ENCODE measurements at regions not wholly inside any gene's neighbourhood (a gene's known extent, or its start where the extent isn't known, plus 50 kb on each side); places are given as distances from the start of the nearest gene placed in this dataset.

DNA sequence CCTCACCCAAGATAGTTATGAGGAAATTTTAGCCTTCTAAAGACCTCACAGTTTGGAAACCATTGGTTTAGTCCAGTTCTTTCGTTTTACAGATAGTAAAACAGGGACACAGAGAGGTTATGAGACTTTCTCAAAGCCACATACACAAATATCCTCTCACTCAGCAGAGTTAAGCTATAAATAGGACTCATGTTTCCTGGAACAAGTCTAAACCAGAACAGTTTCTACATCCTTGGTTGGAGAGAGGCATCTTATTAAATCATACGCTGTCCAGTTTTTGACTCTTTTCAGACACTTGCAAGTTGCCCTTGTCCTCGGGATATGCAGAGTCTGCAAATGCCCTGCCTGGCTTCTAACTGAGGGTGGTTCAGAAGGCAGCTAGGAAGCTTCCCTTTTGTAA lies 462.1 kb upstream of the DEPDC1 start:
- H3K4me1 ChIP-seq = peaks cover 0 to 30% (median 13%) of the 10 kb centered on the region in 4 donors
- DNase-seq = no peak
- no peak overlapping the region for H3K4me3 ChIP-seq
- no peaks in the 10 kb centered on the region for H3K36me3 ChIP-seq
- TF ChIP-seq, protein P1, sequence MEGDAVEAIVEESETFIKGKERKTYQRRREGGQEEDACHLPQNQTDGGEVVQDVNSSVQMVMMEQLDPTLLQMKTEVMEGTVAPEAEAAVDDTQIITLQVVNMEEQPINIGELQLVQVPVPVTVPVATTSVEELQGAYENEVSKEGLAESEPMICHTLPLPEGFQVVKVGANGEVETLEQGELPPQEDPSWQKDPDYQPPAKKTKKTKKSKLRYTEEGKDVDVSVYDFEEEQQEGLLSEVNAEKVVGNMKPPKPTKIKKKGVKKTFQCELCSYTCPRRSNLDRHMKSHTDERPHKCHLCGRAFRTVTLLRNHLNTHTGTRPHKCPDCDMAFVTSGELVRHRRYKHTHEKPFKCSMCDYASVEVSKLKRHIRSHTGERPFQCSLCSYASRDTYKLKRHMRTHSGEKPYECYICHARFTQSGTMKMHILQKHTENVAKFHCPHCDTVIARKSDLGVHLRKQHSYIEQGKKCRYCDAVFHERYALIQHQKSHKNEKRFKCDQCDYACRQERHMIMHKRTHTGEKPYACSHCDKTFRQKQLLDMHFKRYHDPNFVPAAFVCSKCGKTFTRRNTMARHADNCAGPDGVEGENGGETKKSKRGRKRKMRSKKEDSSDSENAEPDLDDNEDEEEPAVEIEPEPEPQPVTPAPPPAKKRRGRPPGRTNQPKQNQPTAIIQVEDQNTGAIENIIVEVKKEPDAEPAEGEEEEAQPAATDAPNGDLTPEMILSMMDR (IDR thresholded peaks at IDR 0.05) = no peak
- no peaks in the 10 kb centered on the region for H3K27me3 ChIP-seq
- no peaks in the 10 kb centered on the region for H3K9me3 ChIP-seq
- peak overlapping the region; percentile 33 to 46 for H3K27ac ChIP-seq
- intact Hi-C loops (cut with DNase I; ENCODE audit: low total_unique reads) = no loop called here

- no peaks in the 10 kb centered on the region for H3K36me3 ChIP-seq
- H3K27me3 ChIP-seq = no peaks in the 10 kb centered on the region
- H3K4me3 ChIP-seq = no peak overlapping the region
- H3K9me3 ChIP-seq = no peaks in the 10 kb centered on the region
- peaks cover 0 to 30% (median 13%) of the 10 kb centered on the region in 4 donors for H3K4me1 ChIP-seq
- H3K27ac ChIP-seq = peak overlapping the region in 1 of 2 donors; percentile 46
- DNase-seq = no peak
- TF ChIP-seq, protein P1 (IDR thresholded peaks at IDR 0.05) = no peak
- intact Hi-C loops (cut with DNase I; ENCODE audit: low total_unique reads) = no loop called here
Observed at GRCh38 chr1:68959461-68960030, 462.7 kb upstream of the DEPDC1 start.

GRCh38 chr1:68961143-68961542 lies 464.3 kb upstream of the DEPDC1 start:
- H3K4me3 ChIP-seq = no peak overlapping the region
- DNase-seq = no peak
- H3K27me3 ChIP-seq = no peaks in the 10 kb centered on the region
- intact Hi-C loops (cut with DNase I; ENCODE audit: low total_unique reads) = no loop called here
- peaks cover 0 to 19% (median 10%) of the 10 kb centered on the region in 4 donors for H3K4me1 ChIP-seq
- H3K27ac ChIP-seq = no peak overlapping the region
- no peaks in the 10 kb centered on the region for H3K9me3 ChIP-seq
- TF ChIP-seq, protein P1 (IDR thresholded peaks at IDR 0.05) = no peak
- no peaks in the 10 kb centered on the region for H3K36me3 ChIP-seq

DNA sequence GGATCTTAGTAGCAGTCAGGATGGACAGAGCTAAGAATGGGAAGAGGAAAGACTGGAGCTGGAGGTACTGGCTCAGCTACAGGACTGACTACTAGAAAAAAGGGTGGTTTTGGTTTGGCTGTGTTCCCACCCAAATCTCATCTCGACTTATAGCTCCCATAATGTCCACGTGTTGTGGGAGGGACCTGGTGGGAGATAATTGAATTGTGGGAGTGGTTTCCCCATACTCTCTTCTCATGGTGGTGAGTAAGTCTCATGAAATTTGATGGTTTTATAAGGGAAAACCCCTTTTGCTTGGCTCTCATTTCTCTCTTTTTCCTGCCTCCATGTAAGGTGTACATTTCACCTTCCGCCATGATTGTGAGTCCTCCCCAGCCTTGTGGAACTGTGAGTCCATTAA lies 466.5 kb upstream of the DEPDC1 start:
- peaks cover 0 to 16% (median 10%) of the 10 kb centered on the region in 4 donors for H3K4me1 ChIP-seq
- TF ChIP-seq, protein P1 (IDR thresholded peaks at IDR 0.05) = no peak
- H3K36me3 ChIP-seq = no peaks in the 10 kb centered on the region
- intact Hi-C loops (cut with DNase I; ENCODE audit: low total_unique reads) = no loop called here
- no peak overlapping the region for H3K27ac ChIP-seq
- no peak overlapping the region for H3K4me3 ChIP-seq
- H3K9me3 ChIP-seq = no peaks in the 10 kb centered on the region
- DNase-seq = no peak
- no peaks in the 10 kb centered on the region for H3K27me3 ChIP-seq

- Histone ChIP-seq H3K27me3 (no peaks in the 10 kb centered on the region), H3K4me1 (peaks cover 0 to 17% (median under 1%) of the 10 kb centered on the region in 4 donors), H3K36me3 (no peaks in the 10 kb centered on the region), H3K27ac (no peak overlapping the region), H3K9me3 (no peaks in the 10 kb centered on the region), H3K4me3 (no peak overlapping the region)
- no peak for DNase-seq
- TF ChIP-seq, protein P1 (IDR thresholded peaks at IDR 0.05) = no peak
- intact Hi-C loops (cut with DNase I; ENCODE audit: low total_unique reads) = no loop called here
Observed at GRCh38 chr1:68969441-68969840, 472.6 kb upstream of the DEPDC1 start.

- Histone ChIP-seq H3K4me3 (no peak overlapping the region), H3K36me3 (no peaks in the 10 kb centered on the region), H3K27me3 (no peaks in the 10 kb centered on the region), H3K9me3 (no peaks in the 10 kb centered on the region), H3K4me1 (peaks cover 0 to 26% (median 2%) of the 10 kb centered on the region in 4 donors), H3K27ac (no peak overlapping the region)
- TF ChIP-seq, protein P1 (IDR thresholded peaks at IDR 0.05) = no peak
- no peak for DNase-seq
- intact Hi-C loops (cut with DNase I; ENCODE audit: low total_unique reads) = no loop called here
Observed at GRCh38 chr1:68970571-68970970, 473.7 kb upstream of the DEPDC1 start.

Data from tibial artery (tissue), 4 donors.